Heart right ventricle (tissue), 16 donors: ENCODE measurements at regions not wholly inside any gene's neighbourhood (a gene's known extent, or its start where the extent isn't known, plus 50 kb on each side); places are given as distances from the start of the nearest gene placed in this dataset.

Experiments used
- ATAC-seq, 8 donors: fragments of 200-7000 bp; cut with Tn5 transposase; one replicate each; pipeline ENCODE4 v1.9.1; 2020; ENCODE audit warnings: mild to moderate bottlenecking in 8 of 8, moderate library complexity in 8 of 8, moderate number of reproducible peaks in 1 of 8
- DNase-seq, 2 donors: peaks; one replicate each; pipeline ENCODE4 v3.0.0-alpha.2; 2020
- H3K27ac ChIP-seq, 10 donors: fragments of 200-600 bp; sonication (generic) in 2 of 10; one replicate each; pipeline versions ENCODE4 v1.5.0 to v1.8.0; 2020 to 2022; ENCODE audit warnings: mild to moderate bottlenecking in 3 of 10
- H3K27me3 ChIP-seq, 7 donors: fragments of 200-600 bp; one replicate each; pipeline ENCODE4 v1.8.0; 2021 to 2022; ENCODE audit warnings: mild to moderate bottlenecking in 2 of 7
- H3K36me3 ChIP-seq, 9 donors: fragments of 200-600 bp; sonication (generic) in 1 of 9; one replicate each; pipeline versions ENCODE4 v1.5.0 to v1.8.0; 2020 to 2022; ENCODE audit warnings: mild to moderate bottlenecking in 2 of 9
- H3K4me1 ChIP-seq, 9 donors: fragments of 200-600 bp; sonication (generic) in 1 of 9; one replicate each; pipeline versions ENCODE4 v1.5.0 to v1.8.0; 2020 to 2022; ENCODE audit warnings: mild to moderate bottlenecking in 4 of 9
- H3K4me3 ChIP-seq, 10 donors: fragments of 200-600 bp; sonication (generic) in 2 of 10; one replicate each; pipeline versions ENCODE4 v1.5.0 to v1.8.0; 2020 to 2022; ENCODE audit warnings: mild to moderate bottlenecking in 7 of 10, moderate library complexity in 2 of 10
- H3K9me3 ChIP-seq, 11 donors: fragments of 200-600 bp in 10 of 11; sonication (generic) in 2 of 11; one replicate each; pipeline versions ENCODE4 v1.5.0 to v1.8.0; 2013 to 2022; ENCODE audit warnings: mild to moderate bottlenecking in 2 of 11, control low read depth in 1 of 11, moderate library complexity in 1 of 11
- CTCF ChIP-seq, 9 donors: fragments of 200-600 bp; sonication (generic) in 2 of 9; IDR thresholded peaks; one replicate each; pipeline versions ENCODE4 v1.5.0 to v1.8.0; 2021 to 2022; ENCODE audit warnings: antibody characterized with exemption in 9 of 9, mild to moderate bottlenecking in 5 of 9, moderate library complexity in 1 of 9
- WGBS, 2 donors: extraction: QIAGEN DNeasy Blood & Tissue Kit; methylation state at CpG; one replicate each; pipeline ENCODE4 v1.1.7; 2013; ENCODE audit warnings: inconsistent platforms in 1 of 2; 5-methylcytosine and 5-hydroxymethylcytosine counted together
- intact Hi-C, 10 donors: fragments of 100-400 bp; cut with DNase I; formaldehyde crosslinking; loops; one replicate each; pipeline versions ENCODE4 v1.11.1 to v1.14.2; 2022
- donor health status: Arrhythmogenic right ventricular cardiomyopathy.
- donor health status: ischemic (EF 13 %, LVEDD 7.1; RV severe dilation, severe dysfunction).
- donor health status: healthy with polysubstance abuse.
- donor health status: DM: no; HTN: yes; CAD: no.
- donor health status: DM: no; HTN: no; CAD: no.
- donor health status: ischemic (EF 25% LVEDD 6.9; RV normal size, moderate dysfunction).
- donor health status: ischemic (EF 25% LVEDD 5.7; RV mildly dilated, moderate dysfunction).
- donor health status: healthy.
- donor health status: DM: yes; HTN: yes; CAD: no.
- donor health status: Ischemic cardiomyopathy.
- donor health status: ischemic (EF 35%, LVEDD 5.7; RV mildly dilated, moderate dysfunction).
- donor health status: nonischemic (EF 11% LVEDD 7.7; RV severe dilation, severe dysfunction).
- donor health status: DM: yes; HTN: yes; CAD: no.
- donor health status: PGD.
- donor health status: ischemic (EF 29% LVEDD 5.4; RV normal size, mild dysfunction).
- donor health status: nonischemic (EF 23%, LVEDD 6.1; RV moderate dilation, normal function).

- peak overlapping the region in 4 of 10 donors; percentile 52 to 57 (median 54) for H3K27ac ChIP-seq
- TF ChIP-seq CTCF (IDR thresholded peaks at IDR 0.05) = no peak
- no peak for ATAC-seq
These were observed 223.0 kb downstream of the OPA1 start for GRCh38 chr3:193816028-193816395.

GRCh38 chr3:193816656-193817311 is 223.8 kb downstream of the OPA1 start:
- Histone ChIP-seq H3K27ac (peak overlapping the region in 9 of 10 donors; percentile 15 to 68 (median 52)), H3K27me3 (peaks cover 0 to 16% (median 0%) of the 10 kb centered on the region in 7 donors), H3K4me1 (peaks cover 0 to 28% (median 13%) of the 10 kb centered on the region in 9 donors), H3K4me3 (peak overlapping the region in 2 of 10 donors; percentile 1 to 7), H3K9me3 (no peaks in the 10 kb centered on the region), H3K36me3 (no peaks in the 10 kb centered on the region)
- DNase-seq = peak; percentile 82 to 89
- ATAC-seq = peak; percentile 90 to 96 (median 94)
- 17% methylated on average over 14 of the region's 14 CpGs for WGBS, 2 donors
- TF ChIP-seq CTCF (IDR thresholded peaks at IDR 0.05) = no peak
- intact Hi-C loops = no loop called here

More at GRCh38 chr3:193816028-193816395, 223.0 kb downstream of the OPA1 start:
- Histone ChIP-seq H3K36me3 (no peaks in the 10 kb centered on the region), H3K27me3 (peaks cover 0 to 16% (median 0%) of the 10 kb centered on the region in 7 donors), H3K4me3 (no peak overlapping the region), H3K9me3 (no peaks in the 10 kb centered on the region), H3K4me1 (peaks cover 0 to 28% (median 13%) of the 10 kb centered on the region in 9 donors)
- DNase-seq = no peak
- 91 to 94% methylated on average over 10 of the region's 10 CpGs for WGBS, 2 donors
- intact Hi-C loops = no loop called here

GRCh38 chr3:193819117-193820010 is 226.4 kb downstream of the OPA1 start:
- no peaks in the 10 kb centered on the region for H3K9me3 ChIP-seq
- WGBS, 2 donors = 93% methylated on average over 16 of the region's 16 CpGs
- H3K27me3 ChIP-seq = peaks cover 0 to 8% (median 0%) of the 10 kb centered on the region in 7 donors
- intact Hi-C loops = loop anchor here in 1 of 10 donors (10.0 kb wide), 1 partner anchor 55 kb away; no protein-coding TSS in a partner anchor
- DNase-seq = no peak
- H3K36me3 ChIP-seq = no peaks in the 10 kb centered on the region
- no peak for ATAC-seq
- H3K4me3 ChIP-seq = no peak overlapping the region
- H3K4me1 ChIP-seq = peaks cover 0 to 28% (median 13%) of the 10 kb centered on the region in 9 donors
- no peak overlapping the region for H3K27ac ChIP-seq
- TF ChIP-seq CTCF (IDR thresholded peaks at IDR 0.05) = no peak

GRCh38 chr3:193821151-193821668 is 228.2 kb downstream of the OPA1 start:
- Histone ChIP-seq H3K9me3 (no peaks in the 10 kb centered on the region), H3K27ac (no peak overlapping the region), H3K27me3 (peaks cover 0 to 5% (median 0%) of the 10 kb centered on the region in 7 donors), H3K4me3 (no peak overlapping the region), H3K4me1 (peaks cover 0 to 21% (median 13%) of the 10 kb centered on the region in 9 donors), H3K36me3 (no peaks in the 10 kb centered on the region)
- DNase-seq (no peak), ATAC-seq (no peak)
- intact Hi-C loops = loop anchor here in 1 of 10 donors (10.0 kb wide), 1 partner anchor 54 kb away; no protein-coding TSS in a partner anchor
- 80 to 91% methylated on average over 2 of the region's 2 CpGs for WGBS, 2 donors
- TF ChIP-seq CTCF (IDR thresholded peaks at IDR 0.05) = no peak
